Lower leg skin (tissue), 3 donors: ENCODE measurements at regions not wholly inside any gene's neighbourhood (a gene's known extent, or its start where the extent isn't known, plus 50 kb on each side); places are given as distances from the start of the nearest gene placed in this dataset.

Source experiments
- CTCF ChIP-seq, 3 donors: fragments of 450-650 bp; IDR thresholded peaks; one replicate each; pipeline ENCODE4 v1.5.1; 2016; ENCODE audit warnings: antibody characterized with exemption in 3 of 3, mild to moderate bottlenecking in 3 of 3, moderate library complexity in 2 of 3
- POLR2A ChIP-seq, 2 donors: fragments of 450-650 bp; IDR thresholded peaks; one replicate each; pipeline ENCODE4 v1.6.1; 2016 to 2017; ENCODE audit warnings: antibody characterized with exemption in 2 of 2, mild to moderate bottlenecking in 1 of 2, moderate library complexity in 1 of 2

GRCh38 chr5:173671121-173671949 lies 54.9 kb upstream of the BOD1 start:
- TF ChIP-seq CTCF (IDR thresholded peaks at IDR 0.05) = no peak
- no peak for TF ChIP-seq POLR2A (IDR thresholded peaks at IDR 0.05)
